HEK293T (cell line): ENCODE measurements at regions not wholly inside any gene's neighbourhood (a gene's known extent, or its start where the extent isn't known, plus 50 kb on each side); places are given as distances from the start of the nearest gene placed in this dataset.

ENCODE experiments used
- BHLHE40 ChIP-seq: fragments of 450-650 bp; IDR thresholded peaks from 2 replicates; pipeline ENCODE4 v1.6.1; 2016; ENCODE audit warnings: mild to moderate bottlenecking, moderate library complexity, borderline replicate concordance
- CTBP1 ChIP-seq: fragments of 450-650 bp; IDR thresholded peaks from 2 replicates; pipeline ENCODE4 v1.6.1; 2016; ENCODE audit warnings: borderline replicate concordance
- FOXA1 ChIP-seq: fragments of 450-650 bp; IDR thresholded peaks from 2 replicates; pipeline ENCODE4 v1.6.1; 2016; ENCODE audit warnings: mild to moderate bottlenecking
- FOXK2 ChIP-seq: fragments of 450-650 bp; IDR thresholded peaks from 2 replicates; pipeline ENCODE4 v1.6.1; 2016; ENCODE audit warnings: mild to moderate bottlenecking
- FOXM1 ChIP-seq: fragments of 450-650 bp; IDR thresholded peaks from 2 replicates; pipeline ENCODE4 v1.6.1; 2017; ENCODE audit warnings: mild to moderate bottlenecking, borderline replicate concordance
- HDGF ChIP-seq: fragments of 450-650 bp; IDR thresholded peaks from 2 replicates; pipeline ENCODE4 v1.6.1; 2017; ENCODE audit warnings: antibody characterized with exemption, borderline replicate concordance
- SP1 ChIP-seq: fragments of 450-650 bp; IDR thresholded peaks from 2 replicates; pipeline ENCODE4 v1.6.1; 2017
- SUZ12 ChIP-seq: fragments of 450-650 bp; IDR thresholded peaks from 2 replicates; pipeline ENCODE4 v1.6.1; 2016; ENCODE audit warnings: mild to moderate bottlenecking

GRCh38 chr1:55333461-55333860 lies 118.3 kb upstream of the USP24 start:
- TF ChIP-seq FOXA1 (no peak), FOXM1 (no peak), FOXK2 (no peak), SP1 (no peak), SUZ12 (no peak), BHLHE40 (no peak), HDGF (no peak), CTBP1 (no peak)
